Endothelial cell of umbilical vein (primary cell): ENCODE measurements at regions not wholly inside any gene's neighbourhood (a gene's known extent, or its start where the extent isn't known, plus 50 kb on each side); places are given as distances from the start of the nearest gene placed in this dataset.

Experiments
- BruUV-seq: library from RNA; stranded (reverse); fragments of 400-500 nt; replicated peaks from 2 replicates; lab custom pipeline; 2021; lab: Mats Ljungman, UMichigan
- CTCF ChIA-PET: fragments of 300-600, 350-600 bp; sonication (Branson Sonifier 250); formaldehyde crosslinking; loops from one replicate; lab custom pipeline; 2021; ENCODE audit warnings: antibody characterized with exemption, inconsistent platforms; lab: Charles Lee
- POLR2A ChIA-PET: fragments of 300-600, 350-600 bp; sonication (Branson Sonifier 250); formaldehyde crosslinking; loops from one replicate; lab custom pipeline; 2021; ENCODE audit warnings: antibody characterized with exemption, inconsistent platforms; lab: Charles Lee
- DNase-seq: peaks from one replicate; pipeline ENCODE4 v3.0.0-alpha.2; 2011; ENCODE audit warnings: low read depth, low spot score
- FAIRE-seq: peaks from 2 replicates; lab custom pipeline; 2011; peaks lifted over from hg19 to GRCh38; lab: Jason Lieb, UNC
- H2AFZ ChIP-seq: 2 replicates; pipeline ENCODE4 v1.6.0; 2012; ENCODE audit warnings: low read depth, low read length, control low read depth, inconsistent platforms
- H3K27ac ChIP-seq: 2 replicates; pipeline ENCODE4 v1.5.1; 2011; ENCODE audit warnings: low read depth, mild to moderate bottlenecking, control low read depth, low read length, moderate library complexity; ENCODE audit not compliant: insufficient read depth
- H3K27me3 ChIP-seq, 2 experiments: 2 replicates each; pipeline versions ENCODE4 v1.6.0 to v1.6.1; 2011; ENCODE audit warnings: low read length in 2 of 2, mixed read lengths in 1 of 2; ENCODE audit not compliant: control insufficient read depth in 2 of 2, insufficient read depth in 2 of 2
- H3K36me3 ChIP-seq, 2 experiments: 2 replicates in 1 of 2; 3 replicates in 1 of 2; pipeline ENCODE4 v1.5.1; 2011; ENCODE audit warnings: low read length in 2 of 2, mild to moderate bottlenecking in 1 of 2, moderate library complexity in 1 of 2; ENCODE audit not compliant: control insufficient read depth in 2 of 2, insufficient read depth in 2 of 2; ENCODE audit errors: extremely low read depth in 1 of 2
- H3K4me1 ChIP-seq: 3 replicates; pipeline ENCODE4 v1.5.1; 2011; ENCODE audit warnings: mild to moderate bottlenecking, low read length; ENCODE audit not compliant: control insufficient read depth, insufficient read depth; ENCODE audit errors: extremely low read depth
- H3K4me2 ChIP-seq: 2 replicates; pipeline ENCODE4 v1.6.1; 2011; ENCODE audit warnings: low read length, control low read depth, mixed read lengths; ENCODE audit not compliant: insufficient read depth
- H3K4me3 ChIP-seq, 3 experiments: fragments of 200-600 bp in 1 of 3; sonication (generic), shearing (Covaris generic) in 1 of 3; replicated peaks in 1 of 3; 2 replicates each; pipeline ENCODE4 v1.5.1; 2011 to 2016; ENCODE audit warnings: control low read depth in 3 of 3, low read length in 3 of 3, mild to moderate bottlenecking in 2 of 3, inconsistent platforms in 1 of 3, low read depth in 1 of 3, moderate library complexity in 1 of 3; ENCODE audit not compliant: insufficient read depth in 1 of 3
- H3K79me2 ChIP-seq: 2 replicates; pipeline ENCODE4 v1.6.0; 2012; ENCODE audit warnings: low read length, inconsistent platforms; ENCODE audit not compliant: control insufficient read depth, insufficient read depth
- H3K9ac ChIP-seq: replicated peaks from 2 replicates; pipeline ENCODE3; 2011; ENCODE audit warnings: low read length, control low read depth; ENCODE audit not compliant: insufficient read depth; ENCODE audit errors: extremely low read depth
- H3K9me1 ChIP-seq: replicated peaks from 3 replicates; pipeline ENCODE4 v1.6.0; 2011; ENCODE audit warnings: mild to moderate bottlenecking, low read length; ENCODE audit not compliant: control insufficient read depth, insufficient read depth; ENCODE audit errors: extremely low read depth
- H3K9me3 ChIP-seq: replicated peaks from 2 replicates; pipeline ENCODE4 v1.5.1; 2012; ENCODE audit warnings: low read length, inconsistent platforms; ENCODE audit not compliant: control insufficient read depth, insufficient read depth
- H4K20me1 ChIP-seq: replicated peaks from 2 replicates; pipeline ENCODE3; 2011; ENCODE audit warnings: mild to moderate bottlenecking, low read length; ENCODE audit not compliant: control insufficient read depth, insufficient read depth; ENCODE audit errors: extremely low read depth
- CTCF ChIP-seq, 2 donors: IDR thresholded peaks; 1 replicate in 1 of 2; 2 replicates in 1 of 2; pipeline ENCODE4 v1.5.1; 2011; ENCODE audit warnings: low read length in 2 of 2, mild to moderate bottlenecking in 2 of 2, moderate library complexity in 2 of 2, control low read depth in 1 of 2, inconsistent platforms in 1 of 2, low read depth in 1 of 2; ENCODE audit not compliant: insufficient read depth in 1 of 2; ENCODE audit errors: extremely low read depth in 1 of 2
- EZH2 ChIP-seq: IDR thresholded peaks from 2 replicates; pipeline ENCODE4 v1.6.1; 2012; ENCODE audit warnings: borderline replicate concordance, low read depth, mild to moderate bottlenecking, moderate library complexity, low read length, inconsistent platforms; ENCODE audit not compliant: severe bottlenecking
- FOS ChIP-seq: IDR thresholded peaks from 2 replicates; pipeline ENCODE4 v1.6.1; 2011; ENCODE audit warnings: mild to moderate bottlenecking, low read length, moderate library complexity, borderline replicate concordance; ENCODE audit not compliant: insufficient read depth
- GATA2 ChIP-seq: IDR thresholded peaks from 2 replicates; pipeline ENCODE4 v1.7.0; 2011; ENCODE audit warnings: low read depth, mild to moderate bottlenecking, moderate library complexity, mixed read lengths, low read length; ENCODE audit not compliant: insufficient read length, insufficient read depth
- JUN ChIP-seq: IDR thresholded peaks from 2 replicates; pipeline ENCODE4 v1.6.1; 2011; ENCODE audit warnings: borderline replicate concordance, low read depth; ENCODE audit not compliant: insufficient read length, insufficient read depth
- MAX ChIP-seq: IDR thresholded peaks from 2 replicates; pipeline ENCODE4 v1.6.1; 2011; ENCODE audit not compliant: insufficient read depth, insufficient read length
- MYC ChIP-seq: IDR thresholded peaks from one replicate; pipeline ENCODE4 v1.6.1; 2011; ENCODE audit warnings: mild to moderate bottlenecking, low read depth, low read length
- POLR2A ChIP-seq: IDR thresholded peaks from 2 replicates; pipeline ENCODE4 v1.6.1; 2012; ENCODE audit warnings: low read depth, mild to moderate bottlenecking, control low read depth, low read length
- POLR2AphosphoS5 ChIP-seq: IDR thresholded peaks from 2 replicates; pipeline ENCODE4 v1.6.1; 2012; ENCODE audit warnings: low read depth, mild to moderate bottlenecking, control low read depth, low read length, moderate library complexity; ENCODE audit not compliant: insufficient read depth
- dilution Hi-C: fragments of 300-500 bp; cut with MboI; formaldehyde crosslinking; loops from one replicate; pipeline ENCODE4 v1.15.0; 2019; ENCODE audit warnings: low sequenced_read_pairs; ENCODE audit not compliant: extremely low pct_ligation_motif_present
- intact Hi-C: fragments of 100-400 bp; cut with micrococcal nuclease; formaldehyde crosslinking; loops from one replicate; pipeline ENCODE4 v1.10.0; 2022

- FAIRE-seq, result no peak
- no peak overlapping the region for H2AFZ ChIP-seq
- H3K36me3 ChIP-seq, result no peaks in the 10 kb centered on the region
- BruUV-seq, result no TSS peak
- DNase-seq, result no peak
- CTCF ChIA-PET, result no interaction called here
- intact Hi-C loops (no loop called here), dilution Hi-C loops (no loop called here)
- no peaks in the 10 kb centered on the region for H3K4me1 ChIP-seq
- H4K20me1 ChIP-seq, result no peaks in the 10 kb centered on the region
- no peak for TF ChIP-seq CTCF (IDR thresholded peaks at IDR 0.05; ENCODE audit: extremely low read depth in 1 of 2, insufficient read depth in 1 of 2, low read depth in 1 of 2, low read length in 2 of 2)
- no peak for TF ChIP-seq MAX
- TF ChIP-seq GATA2, result no peak
- TF ChIP-seq POLR2AphosphoS5, result no peak
- TF ChIP-seq EZH2, result no peak
- TF ChIP-seq POLR2A, result no peak
- no peak for TF ChIP-seq MYC
- TF ChIP-seq JUN, result no peak
- no peak for TF ChIP-seq FOS
- H3K9me1 ChIP-seq, result no peaks in the 10 kb centered on the region
- no peaks in the 10 kb centered on the region for H3K9me3 ChIP-seq
- POLR2A ChIA-PET, result no interaction called here
- no peaks in the 10 kb centered on the region for H3K27me3 ChIP-seq
- no peak overlapping the region for H3K4me3 ChIP-seq
- H3K4me2 ChIP-seq, result no peak overlapping the region
- no peak overlapping the region for H3K27ac ChIP-seq
- H3K79me2 ChIP-seq, result no peaks in the 10 kb centered on the region
- H3K9ac ChIP-seq, result no peak overlapping the region
Observed at GRCh38 chr18:44474067-44474411, 206.6 kb upstream of the SETBP1 start.
